Mucosa of descending colon (tissue), 3 donors: ENCODE measurements at regions not wholly inside any gene's neighbourhood (a gene's known extent, or its start where the extent isn't known, plus 50 kb on each side); places are given as distances from the start of the nearest gene placed in this dataset.

ENCODE experiments used
- ATAC-seq: fragments of 200-7000 bp; cut with Tn5 transposase; one replicate; pipeline ENCODE4 v1.9.1; 2020; ENCODE audit warnings: mild to moderate bottlenecking, moderate library complexity
- DNase-seq, 3 donors: peaks; one replicate each; pipeline ENCODE4 v3.0.0-alpha.2; 2020
- H3K36me3 ChIP-seq: fragments of 200-600 bp; one replicate; pipeline ENCODE4 v1.8.0; 2021; ENCODE audit warnings: low read depth, mild to moderate bottlenecking
- H3K4me1 ChIP-seq: fragments of 200-600 bp; one replicate; pipeline ENCODE4 v1.8.0; 2021; ENCODE audit warnings: low read depth, mild to moderate bottlenecking
- H3K4me3 ChIP-seq: fragments of 200-600 bp; one replicate; pipeline ENCODE4 v1.8.0; 2021; ENCODE audit warnings: mild to moderate bottlenecking
- H3K9me3 ChIP-seq: fragments of 200-600 bp; one replicate; pipeline ENCODE4 v1.8.0; 2021; ENCODE audit warnings: mild to moderate bottlenecking
- CTCF ChIP-seq: fragments of 200-600 bp; IDR thresholded peaks from one replicate; pipeline ENCODE4 v1.8.0; 2022; ENCODE audit warnings: antibody characterized with exemption, mild to moderate bottlenecking
- intact Hi-C, 2 donors: fragments of 100-400 bp; cut with DNase I in 1 of 2; cut with micrococcal nuclease in 1 of 2; formaldehyde crosslinking; loops; one replicate each; pipeline versions ENCODE4 v1.11.0 to v1.11.1; 2022; cut with DNase I, micrococcal nuclease
- donor health status: DM: no; HTN: no; CAD: no; lungs with moderate emphysema.
- donor health status: DM: no; HTN: no; CAD: no.
- donor health status: DM: no; HTN: yes; CAD: no.

GRCh38 chr5:3784854-3785253 lies 189.2 kb downstream of the IRX1 start:
- Histone ChIP-seq H3K36me3 (no peaks in the 10 kb centered on the region), H3K9me3 (peaks cover 27% of the 10 kb centered on the region), H3K4me1 (no peaks in the 10 kb centered on the region), H3K4me3 (no peak overlapping the region)
- TF ChIP-seq CTCF: no peak
- intact Hi-C loops: no loop called here
- DNase-seq (no peak), ATAC-seq (no peak)

DNA sequence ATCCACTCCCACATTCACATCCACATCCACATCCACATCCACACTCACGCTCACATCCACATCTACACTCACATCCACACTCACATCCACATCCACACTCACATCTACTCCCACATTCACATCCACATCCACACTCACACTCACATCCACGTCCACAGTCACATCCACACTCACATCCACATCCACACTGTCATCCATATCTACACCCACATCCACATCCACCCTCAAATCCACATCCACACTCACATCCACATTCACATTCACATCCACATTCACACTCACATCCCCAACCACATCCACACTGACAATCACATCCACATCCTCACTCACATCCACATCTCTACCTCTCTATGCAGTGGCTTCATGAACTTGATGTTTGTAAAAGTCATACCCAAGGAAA lies 190.5 kb downstream of the IRX1 start:
- H3K9me3 ChIP-seq: peaks cover 20% of the 10 kb centered on the region
- no peak for TF ChIP-seq CTCF

DNA sequence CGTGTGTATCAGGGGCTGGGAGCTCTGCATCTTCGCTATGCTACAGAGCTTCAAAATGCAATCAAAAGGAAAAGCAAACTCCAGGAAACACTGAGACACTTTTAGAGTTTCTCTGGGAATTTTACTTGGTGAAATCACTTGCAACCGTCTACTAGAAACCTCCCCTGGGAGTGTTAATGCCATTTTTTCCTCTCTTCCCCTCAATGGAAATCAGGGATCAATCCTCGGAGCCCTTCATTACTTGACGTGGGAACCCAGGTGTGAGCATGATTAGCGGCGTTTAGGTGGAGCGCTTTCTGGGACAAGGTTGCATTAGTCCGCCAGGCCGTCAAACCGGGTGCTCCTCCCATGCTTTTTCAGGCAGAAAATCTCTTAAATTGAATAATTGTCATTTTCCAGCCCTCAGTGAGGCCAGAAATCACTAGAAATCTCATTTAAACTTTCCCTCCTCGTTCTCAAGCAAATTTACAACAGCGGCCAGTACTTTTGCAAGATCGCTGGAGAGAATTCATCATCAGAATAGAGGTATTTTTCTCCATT lies 191.3 kb downstream of the IRX1 start:
- intact Hi-C loops: no loop called here
- Histone ChIP-seq H3K4me1 (no peaks in the 10 kb centered on the region), H3K9me3 (peaks cover 17% of the 10 kb centered on the region), H3K4me3 (no peak overlapping the region), H3K36me3 (no peaks in the 10 kb centered on the region)
- ATAC-seq (no peak), DNase-seq (no peak)
- no peak for TF ChIP-seq CTCF

More for the DNA sequence above, 190.5 kb downstream of the IRX1 start:
- no peaks in the 10 kb centered on the region for H3K4me1 ChIP-seq
- H3K4me3 ChIP-seq: no peak overlapping the region
- no peak for ATAC-seq
- intact Hi-C loops: no loop called here
- H3K36me3 ChIP-seq: no peaks in the 10 kb centered on the region
- no peak for DNase-seq

- intact Hi-C loops: no loop called here
- Histone ChIP-seq H3K4me3 (no peak overlapping the region), H3K4me1 (no peaks in the 10 kb centered on the region), H3K9me3 (peaks cover 10% of the 10 kb centered on the region), H3K36me3 (no peaks in the 10 kb centered on the region)
- DNase-seq (no peak), ATAC-seq (no peak)
- TF ChIP-seq CTCF: no peak
Observed at GRCh38 chr5:3787604-3788003, 192.0 kb downstream of the IRX1 start.

GRCh38 chr5:3789519-3790193 lies 194.0 kb downstream of the IRX1 start:
- no peak for TF ChIP-seq CTCF
- no peak for ATAC-seq

More at GRCh38 chr5:3789519-3790193, 194.0 kb downstream of the IRX1 start:
- Histone ChIP-seq H3K36me3 (no peaks in the 10 kb centered on the region), H3K4me1 (no peaks in the 10 kb centered on the region), H3K9me3 (peaks cover 16% of the 10 kb centered on the region), H3K4me3 (no peak overlapping the region)
- intact Hi-C loops: no loop called here
- no peak for DNase-seq
